ENCODE measurements at regions not wholly inside any gene's neighbourhood (a gene's known extent, or its start where the extent isn't known, plus 50 kb on each side); places are given as distances from the start of the nearest gene placed in this dataset.

DNA sequence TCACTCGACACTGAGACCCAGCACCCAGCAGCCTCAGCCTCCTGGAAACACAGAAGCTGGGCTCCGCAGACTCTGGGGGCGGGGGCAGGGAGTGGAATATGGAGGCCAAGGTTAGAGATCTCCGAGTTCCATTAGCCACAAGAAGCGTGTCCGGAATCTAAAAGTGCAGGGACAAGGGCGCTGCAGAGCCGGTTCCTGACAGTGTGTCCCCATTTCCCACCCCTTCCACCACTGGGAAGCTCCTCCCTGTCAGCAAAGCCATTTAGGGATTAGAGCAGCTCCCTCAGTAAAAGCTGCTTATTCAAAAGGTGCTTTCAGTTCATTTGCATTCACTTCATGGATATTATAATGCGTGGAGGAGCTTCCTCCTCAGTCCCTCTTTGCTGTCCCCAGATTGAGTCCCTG is 74.1 kb upstream of the HSPA9 start:
- peak; percentile 39 to 65 (median 60) for DNase-seq
- intact Hi-C loops (cut with DNase I): loop anchor here (10.0 kb wide), 2 partner anchors 275 to 615 kb away; no protein-coding TSS in a partner anchor
- peak overlapping the region in 4 of 5 donors; percentile 26 to 80 (median 48) for H3K27ac ChIP-seq
- TF ChIP-seq CTCF (IDR thresholded peaks at IDR 0.05) (no peak), POLR2A (IDR thresholded peaks at IDR 0.05) (peak in 1 of 2 donors; percentile 10)
- peaks cover 21 to 26% of the 10 kb centered on the region in 2 donors for H3K4me1 ChIP-seq (replicated peaks in 1 of 2)
- H3K36me3 ChIP-seq (replicated peaks in 1 of 2): no peaks in the 10 kb centered on the region
- WGBS, 4 donors: 26 to 64% (median 44%) methylated on average over 5 to 9 of the region's 9 CpGs
- H3K4me3 ChIP-seq: peak overlapping the region in 1 of 4 donors; percentile 6
- no peaks in the 10 kb centered on the region for H3K9me3 ChIP-seq (replicated peaks in 1 of 3)
- no peaks in the 10 kb centered on the region for H3K27me3 ChIP-seq

DNA sequence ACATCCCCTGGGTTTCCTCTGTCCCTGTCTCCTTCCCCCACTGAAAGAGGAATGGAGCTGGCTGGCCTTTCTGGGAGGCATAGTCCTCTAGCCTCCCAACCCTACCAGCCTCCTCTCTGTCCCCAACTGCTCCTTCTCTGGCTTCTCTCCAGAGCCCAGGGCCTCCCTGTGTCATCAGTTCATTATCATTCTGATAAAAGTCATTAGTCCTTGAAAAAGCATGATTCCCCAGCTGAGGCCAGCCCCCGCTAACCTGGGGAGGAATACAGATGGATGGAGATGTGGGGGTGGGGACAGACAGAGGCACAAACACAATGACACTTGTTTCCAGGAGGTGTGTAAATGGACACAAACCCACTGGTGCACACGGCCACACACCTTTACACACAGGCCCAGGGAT is 73.6 kb upstream of the HSPA9 start:
- TF ChIP-seq POLR2A (IDR thresholded peaks at IDR 0.05): no peak
- TF ChIP-seq CTCF (IDR thresholded peaks at IDR 0.05): no peak
- DNase-seq: peak in 6 of 7 donors; percentile 70 to 77 (median 72)
- Histone ChIP-seq H3K4me1 (replicated peaks in 1 of 2) (peaks cover 21 to 26% of the 10 kb centered on the region in 2 donors), H3K27ac (peak overlapping the region in 4 of 5 donors; percentile 26 to 80 (median 48)), H3K36me3 (replicated peaks in 1 of 2) (no peaks in the 10 kb centered on the region), H3K9me3 (replicated peaks in 1 of 3) (no peaks in the 10 kb centered on the region), H3K4me3 (peak overlapping the region in 1 of 4 donors; percentile 6), H3K27me3 (no peaks in the 10 kb centered on the region)
- intact Hi-C loops (cut with DNase I): loop anchor here (10.0 kb wide), 2 partner anchors 276 to 616 kb away; no protein-coding TSS in a partner anchor
- WGBS, 4 donors: 40 to 70% (median 58%) methylated on average over 1 to 2 of the region's 2 CpGs

GRCh38 chr5:138647794-138648410 is 72.7 kb upstream of the HSPA9 start:
- Histone ChIP-seq H3K27me3 (no peaks in the 10 kb centered on the region), H3K4me3 (no peak overlapping the region), H3K4me1 (replicated peaks in 1 of 2) (peaks cover 21 to 26% of the 10 kb centered on the region in 2 donors), H3K9me3 (replicated peaks in 1 of 3) (no peaks in the 10 kb centered on the region), H3K36me3 (replicated peaks in 1 of 2) (no peaks in the 10 kb centered on the region), H3K27ac (no peak overlapping the region)
- intact Hi-C loops (cut with DNase I): loop anchor here (10.0 kb wide), 2 partner anchors 277 to 617 kb away; no protein-coding TSS in a partner anchor
- TF ChIP-seq CTCF (IDR thresholded peaks at IDR 0.05): no peak
- no peak for TF ChIP-seq POLR2A (IDR thresholded peaks at IDR 0.05)
- 73 to 84% (median 80%) methylated on average over 5 of the region's 5 CpGs for WGBS, 4 donors
- DNase-seq: no peak

DNA sequence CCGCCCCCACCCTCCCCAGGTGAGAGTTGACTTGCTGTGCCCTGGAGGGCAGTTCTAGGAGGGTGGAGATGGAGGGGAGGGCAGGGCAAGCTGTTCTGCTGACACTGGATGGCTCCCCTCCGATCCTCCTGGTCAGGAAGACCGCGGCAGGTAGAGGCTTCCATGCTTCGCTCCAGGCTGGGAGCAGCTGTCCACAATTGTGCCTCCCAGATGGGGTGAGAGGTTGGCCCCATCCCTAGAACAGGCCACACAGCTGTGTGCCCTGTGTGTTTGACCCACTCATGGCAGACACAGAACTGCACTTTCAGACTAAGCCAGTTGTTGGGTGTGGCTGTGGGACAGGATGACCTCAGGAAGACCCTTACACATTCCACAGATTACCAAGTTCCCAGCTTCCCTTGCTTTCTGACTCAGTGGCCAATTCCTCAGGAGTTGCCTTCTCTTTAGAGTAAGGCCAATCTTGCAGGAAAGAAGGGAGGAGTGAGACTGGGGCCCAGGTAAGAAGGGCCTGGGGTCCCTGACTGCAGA is 72.1 kb upstream of the HSPA9 start:
- H3K27ac ChIP-seq: peak overlapping the region in 1 of 5 donors; percentile 23
- peaks cover 21 to 26% of the 10 kb centered on the region in 2 donors for H3K4me1 ChIP-seq (replicated peaks in 1 of 2)
- WGBS, 4 donors: 90 to 100% (median 98%) methylated on average over 1 to 5 of the region's 5 CpGs
- no peaks in the 10 kb centered on the region for H3K27me3 ChIP-seq
- TF ChIP-seq CTCF (IDR thresholded peaks at IDR 0.05) (no peak), POLR2A (IDR thresholded peaks at IDR 0.05) (no peak)
- H3K9me3 ChIP-seq (replicated peaks in 1 of 3): no peaks in the 10 kb centered on the region
- no peaks in the 10 kb centered on the region for H3K36me3 ChIP-seq (replicated peaks in 1 of 2)
- intact Hi-C loops (cut with DNase I): loop anchor here (10.0 kb wide), 2 partner anchors 277 to 617 kb away; no protein-coding TSS in a partner anchor
- no peak overlapping the region for H3K4me3 ChIP-seq
- no peak for DNase-seq
